ENCODE measurements at regions not wholly inside any gene's neighbourhood (a gene's known extent, or its start where the extent isn't known, plus 50 kb on each side); places are given as distances from the start of the nearest gene placed in this dataset.

DNA sequence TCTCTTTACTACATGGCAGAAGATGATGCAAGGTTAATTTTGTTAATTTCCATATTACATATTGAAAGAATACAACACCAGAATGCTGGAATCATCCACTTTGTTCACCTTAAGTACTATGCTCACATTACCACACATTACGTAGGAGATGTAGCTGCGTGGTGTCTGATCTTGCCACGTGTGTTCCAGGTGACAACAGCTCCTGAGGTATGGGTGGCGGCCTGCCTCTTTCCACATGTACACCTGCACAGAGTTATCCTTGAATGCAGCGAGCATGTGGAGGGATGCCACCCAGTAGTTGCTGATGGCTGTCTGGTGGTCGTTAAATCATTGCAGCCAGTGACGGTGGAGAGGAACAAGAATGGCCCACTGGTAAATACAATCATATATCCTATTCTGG lies 740.5 kb upstream of the EEF2KMT start:
- no peak for TF ChIP-seq EZH2 (IDR thresholded peaks at IDR 0.05; ENCODE audit: low read length, missing control alignments)
- TF ChIP-seq, protein P1, sequence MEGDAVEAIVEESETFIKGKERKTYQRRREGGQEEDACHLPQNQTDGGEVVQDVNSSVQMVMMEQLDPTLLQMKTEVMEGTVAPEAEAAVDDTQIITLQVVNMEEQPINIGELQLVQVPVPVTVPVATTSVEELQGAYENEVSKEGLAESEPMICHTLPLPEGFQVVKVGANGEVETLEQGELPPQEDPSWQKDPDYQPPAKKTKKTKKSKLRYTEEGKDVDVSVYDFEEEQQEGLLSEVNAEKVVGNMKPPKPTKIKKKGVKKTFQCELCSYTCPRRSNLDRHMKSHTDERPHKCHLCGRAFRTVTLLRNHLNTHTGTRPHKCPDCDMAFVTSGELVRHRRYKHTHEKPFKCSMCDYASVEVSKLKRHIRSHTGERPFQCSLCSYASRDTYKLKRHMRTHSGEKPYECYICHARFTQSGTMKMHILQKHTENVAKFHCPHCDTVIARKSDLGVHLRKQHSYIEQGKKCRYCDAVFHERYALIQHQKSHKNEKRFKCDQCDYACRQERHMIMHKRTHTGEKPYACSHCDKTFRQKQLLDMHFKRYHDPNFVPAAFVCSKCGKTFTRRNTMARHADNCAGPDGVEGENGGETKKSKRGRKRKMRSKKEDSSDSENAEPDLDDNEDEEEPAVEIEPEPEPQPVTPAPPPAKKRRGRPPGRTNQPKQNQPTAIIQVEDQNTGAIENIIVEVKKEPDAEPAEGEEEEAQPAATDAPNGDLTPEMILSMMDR (conservative IDR thresholded peaks at IDR 0.05 in 1 of 2, IDR thresholded peaks at IDR 0.05 in 1 of 2; ENCODE audit: low read depth in 1 of 2, low read length in 2 of 2), result no peak
- Histone ChIP-seq H3K4me1 (ENCODE audit: control insufficient read depth, extremely low read depth, insufficient read depth, low read length) (no peaks in the 10 kb centered on the region), H3K9ac (ENCODE audit: insufficient read depth, low read length) (no peak overlapping the region)

GRCh38 chr16:5837007-5837670 lies 739.5 kb upstream of the EEF2KMT start:
- H3K27ac ChIP-seq (ENCODE audit: insufficient read depth, low read length), result no peak overlapping the region
- H2AFZ ChIP-seq (ENCODE audit: low read length), result no peak overlapping the region
- H3K36me3 ChIP-seq (ENCODE audit: control insufficient read depth, insufficient read depth, low read length), result no peaks in the 10 kb centered on the region
- no peaks in the 10 kb centered on the region for H3K27me3 ChIP-seq (ENCODE audit: control insufficient read depth, insufficient read depth, low read length)
- TF ChIP-seq, protein P1 (conservative IDR thresholded peaks at IDR 0.05 in 1 of 2, IDR thresholded peaks at IDR 0.05 in 1 of 2; ENCODE audit: low read depth in 1 of 2, low read length in 2 of 2), result no peak
- no peak for TF ChIP-seq EZH2 (IDR thresholded peaks at IDR 0.05; ENCODE audit: low read length, missing control alignments)
- no peaks in the 10 kb centered on the region for H3K9me3 ChIP-seq (ENCODE audit: control insufficient read depth, insufficient read depth, low read depth, low read length)
- peak in 1 of 2 donors; percentile 41 for DNase-seq (ENCODE audit: low read depth in 2 of 2)
- no peak overlapping the region for H3K4me2 ChIP-seq (ENCODE audit: extremely low read depth, insufficient read depth, low read length)
- H4K20me1 ChIP-seq (ENCODE audit: control insufficient read depth, extremely low read depth, insufficient read depth, low read length), result no peaks in the 10 kb centered on the region
- no peak overlapping the region for H3K9ac ChIP-seq (ENCODE audit: insufficient read depth, low read length)
- H3K4me1 ChIP-seq (ENCODE audit: control insufficient read depth, extremely low read depth, insufficient read depth, low read length), result no peaks in the 10 kb centered on the region
- no peaks in the 10 kb centered on the region for H3K79me2 ChIP-seq (ENCODE audit: control insufficient read depth, insufficient read depth, low read length)
- no peak overlapping the region for H3K4me3 ChIP-seq (replicated peaks in 1 of 4; ENCODE audit: control extremely low read depth in 1 of 4, insufficient read depth in 1 of 4, low read depth in 3 of 4, low read length in 4 of 4)

More for the DNA sequence above, 740.5 kb upstream of the EEF2KMT start:
- H4K20me1 ChIP-seq (ENCODE audit: control insufficient read depth, extremely low read depth, insufficient read depth, low read length), result no peaks in the 10 kb centered on the region
- no peak overlapping the region for H3K4me2 ChIP-seq (ENCODE audit: extremely low read depth, insufficient read depth, low read length)
- no peak overlapping the region for H3K4me3 ChIP-seq (replicated peaks in 1 of 4; ENCODE audit: control extremely low read depth in 1 of 4, insufficient read depth in 1 of 4, low read depth in 3 of 4, low read length in 4 of 4)
- H2AFZ ChIP-seq (ENCODE audit: low read length), result no peak overlapping the region
- no peaks in the 10 kb centered on the region for H3K9me3 ChIP-seq (ENCODE audit: control insufficient read depth, insufficient read depth, low read depth, low read length)
- H3K27me3 ChIP-seq (ENCODE audit: control insufficient read depth, insufficient read depth, low read length), result no peaks in the 10 kb centered on the region
- no peaks in the 10 kb centered on the region for H3K36me3 ChIP-seq (ENCODE audit: control insufficient read depth, insufficient read depth, low read length)
- no peaks in the 10 kb centered on the region for H3K79me2 ChIP-seq (ENCODE audit: control insufficient read depth, insufficient read depth, low read length)
- no peak overlapping the region for H3K27ac ChIP-seq (ENCODE audit: insufficient read depth, low read length)
- DNase-seq (ENCODE audit: low read depth in 2 of 2), result no peak

GRCh38 chr16:5835876-5836275 lies 738.3 kb upstream of the EEF2KMT start:
- Histone ChIP-seq H3K9me3 (ENCODE audit: control insufficient read depth, insufficient read depth, low read depth, low read length) (no peaks in the 10 kb centered on the region), H3K4me2 (ENCODE audit: extremely low read depth, insufficient read depth, low read length) (no peak overlapping the region), H3K27me3 (ENCODE audit: control insufficient read depth, insufficient read depth, low read length) (no peaks in the 10 kb centered on the region), H3K4me1 (ENCODE audit: control insufficient read depth, extremely low read depth, insufficient read depth, low read length) (no peaks in the 10 kb centered on the region), H2AFZ (ENCODE audit: low read length) (no peak overlapping the region), H3K9ac (ENCODE audit: insufficient read depth, low read length) (no peak overlapping the region), H4K20me1 (ENCODE audit: control insufficient read depth, extremely low read depth, insufficient read depth, low read length) (no peaks in the 10 kb centered on the region), H3K79me2 (ENCODE audit: control insufficient read depth, insufficient read depth, low read length) (no peaks in the 10 kb centered on the region), H3K27ac (ENCODE audit: insufficient read depth, low read length) (no peak overlapping the region), H3K4me3 (replicated peaks in 1 of 4; ENCODE audit: control extremely low read depth in 1 of 4, insufficient read depth in 1 of 4, low read depth in 3 of 4, low read length in 4 of 4) (no peak overlapping the region), H3K36me3 (ENCODE audit: control insufficient read depth, insufficient read depth, low read length) (no peaks in the 10 kb centered on the region)
- TF ChIP-seq EZH2 (IDR thresholded peaks at IDR 0.05; ENCODE audit: low read length, missing control alignments), result no peak
- TF ChIP-seq, protein P1 (conservative IDR thresholded peaks at IDR 0.05 in 1 of 2, IDR thresholded peaks at IDR 0.05 in 1 of 2; ENCODE audit: low read depth in 1 of 2, low read length in 2 of 2), result no peak
- DNase-seq (ENCODE audit: low read depth in 2 of 2), result no peak

Data from fibroblast of lung (primary cell).